ENCODE measurements at regions not wholly inside any gene's neighbourhood (a gene's known extent, or its start where the extent isn't known, plus 50 kb on each side); places are given as distances from the start of the nearest gene placed in this dataset.

DNA sequence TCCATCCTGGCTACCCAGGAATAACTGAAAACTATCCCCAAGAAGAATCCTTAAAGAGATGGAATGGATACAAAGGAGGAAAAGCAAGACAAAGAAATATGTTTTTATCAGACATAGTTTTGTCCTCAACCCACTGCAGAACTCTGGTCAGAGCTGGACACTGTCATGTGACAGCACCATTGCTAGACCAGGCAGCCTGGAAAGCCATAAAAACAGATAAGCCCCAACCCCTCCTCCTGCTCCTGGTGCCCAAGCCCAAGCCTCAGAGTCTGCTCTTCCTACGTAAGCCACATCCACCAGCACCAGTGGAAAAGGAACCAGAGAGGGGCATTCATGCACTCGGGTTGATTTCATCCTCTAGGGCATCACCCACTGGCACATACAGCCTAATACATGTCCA is 116.9 kb downstream of the TRIM29 start:
- H3K4me3 ChIP-seq (replicated peaks in 1 of 3; ENCODE audit: insufficient read depth in 1 of 3, low read depth in 1 of 3, low read length in 3 of 3) = no peak overlapping the region
- no peak overlapping the region for H3K27ac ChIP-seq (ENCODE audit: insufficient read depth, low read depth, low read length)
- H3K9me1 ChIP-seq (replicated peaks; ENCODE audit: control insufficient read depth, extremely low read depth, insufficient read depth, low read length) = no peaks in the 10 kb centered on the region
- no peaks in the 10 kb centered on the region for H3K79me2 ChIP-seq (ENCODE audit: control insufficient read depth, insufficient read depth, low read length)
- no peaks in the 10 kb centered on the region for H3K4me1 ChIP-seq (ENCODE audit: control insufficient read depth, extremely low read depth, insufficient read depth, low read length)
- H3K27me3 ChIP-seq (ENCODE audit: control insufficient read depth in 2 of 2, insufficient read depth in 2 of 2, low read length in 2 of 2) = no peaks in the 10 kb centered on the region
- no TSS peak for BruUV-seq (replicated peaks)
- ChIA-PET CTCF (no interaction called here), POLR2A (no interaction called here)
- intact Hi-C loops (cut with micrococcal nuclease) = no loop called here
- H3K36me3 ChIP-seq (ENCODE audit: control insufficient read depth in 2 of 2, extremely low read depth in 1 of 2, insufficient read depth in 2 of 2, low read length in 2 of 2) = no peaks in the 10 kb centered on the region
- no peaks in the 10 kb centered on the region for H3K9me3 ChIP-seq (replicated peaks; ENCODE audit: control insufficient read depth, insufficient read depth, low read length)
- FAIRE-seq (no peak), DNase-seq (ENCODE audit: low read depth, low spot score) (no peak)
- dilution Hi-C loops (cut with MboI; ENCODE audit: extremely low pct_ligation_motif_present, low sequenced_read_pairs) = no loop called here
- TF ChIP-seq FOS (IDR thresholded peaks at IDR 0.05; ENCODE audit: borderline replicate concordance, insufficient read depth, low read length) = no peak
- TF ChIP-seq MAX (IDR thresholded peaks at IDR 0.05; ENCODE audit: insufficient read depth, insufficient read length) = no peak
- TF ChIP-seq GATA2 (IDR thresholded peaks at IDR 0.05; ENCODE audit: insufficient read depth, insufficient read length, low read depth, low read length) = no peak
- no peak for TF ChIP-seq EZH2 (IDR thresholded peaks at IDR 0.05; ENCODE audit: borderline replicate concordance, low read depth, low read length, severe bottlenecking)
- TF ChIP-seq, protein P1, sequence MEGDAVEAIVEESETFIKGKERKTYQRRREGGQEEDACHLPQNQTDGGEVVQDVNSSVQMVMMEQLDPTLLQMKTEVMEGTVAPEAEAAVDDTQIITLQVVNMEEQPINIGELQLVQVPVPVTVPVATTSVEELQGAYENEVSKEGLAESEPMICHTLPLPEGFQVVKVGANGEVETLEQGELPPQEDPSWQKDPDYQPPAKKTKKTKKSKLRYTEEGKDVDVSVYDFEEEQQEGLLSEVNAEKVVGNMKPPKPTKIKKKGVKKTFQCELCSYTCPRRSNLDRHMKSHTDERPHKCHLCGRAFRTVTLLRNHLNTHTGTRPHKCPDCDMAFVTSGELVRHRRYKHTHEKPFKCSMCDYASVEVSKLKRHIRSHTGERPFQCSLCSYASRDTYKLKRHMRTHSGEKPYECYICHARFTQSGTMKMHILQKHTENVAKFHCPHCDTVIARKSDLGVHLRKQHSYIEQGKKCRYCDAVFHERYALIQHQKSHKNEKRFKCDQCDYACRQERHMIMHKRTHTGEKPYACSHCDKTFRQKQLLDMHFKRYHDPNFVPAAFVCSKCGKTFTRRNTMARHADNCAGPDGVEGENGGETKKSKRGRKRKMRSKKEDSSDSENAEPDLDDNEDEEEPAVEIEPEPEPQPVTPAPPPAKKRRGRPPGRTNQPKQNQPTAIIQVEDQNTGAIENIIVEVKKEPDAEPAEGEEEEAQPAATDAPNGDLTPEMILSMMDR (IDR thresholded peaks at IDR 0.05; ENCODE audit: extremely low read depth in 1 of 2, insufficient read depth in 1 of 2, low read depth in 1 of 2, low read length in 2 of 2) = no peak
- TF ChIP-seq MYC (IDR thresholded peaks at IDR 0.05; ENCODE audit: low read depth, low read length) = no peak
- TF ChIP-seq POLR2AphosphoS5 (IDR thresholded peaks at IDR 0.05; ENCODE audit: insufficient read depth, low read depth, low read length) = no peak
- TF ChIP-seq POLR2A (IDR thresholded peaks at IDR 0.05; ENCODE audit: low read depth, low read length) = no peak
- TF ChIP-seq JUN (IDR thresholded peaks at IDR 0.05; ENCODE audit: borderline replicate concordance, insufficient read depth, insufficient read length, low read depth) = no peak
- no peaks in the 10 kb centered on the region for H4K20me1 ChIP-seq (replicated peaks; ENCODE audit: control insufficient read depth, extremely low read depth, insufficient read depth, low read length)
- no peak overlapping the region for H2AFZ ChIP-seq (ENCODE audit: low read depth, low read length)
- no peak overlapping the region for H3K4me2 ChIP-seq (ENCODE audit: insufficient read depth, low read length)
- no peak overlapping the region for H3K9ac ChIP-seq (replicated peaks; ENCODE audit: extremely low read depth, insufficient read depth, low read length)

Measured in endothelial cell of umbilical vein (primary cell).